ENCODE measurements at regions not wholly inside any gene's neighbourhood (a gene's known extent, or its start where the extent isn't known, plus 50 kb on each side); places are given as distances from the start of the nearest gene placed in this dataset.
"Not testable (repeated sequence)": the region's sequence is repeated elsewhere in the genome, so short reads cannot be mapped to it uniquely, and the experiment has no call there.

- H3K36me3 Mint-ChIP-seq (ENCODE audit: low read depth); H3K27ac Mint-ChIP-seq; H3K9me3 Mint-ChIP-seq; H3K4me3 Mint-ChIP-seq; H3K4me1 Mint-ChIP-seq (ENCODE audit: low read depth); H3K27me3 Mint-ChIP-seq; DNase-seq: not testable (repeated sequence)
Observed at GRCh38 chr16:15307184-15307583, 70.9 kb downstream of the NPIPA5 start.

- not testable (repeated sequence) for H3K27me3 Mint-ChIP-seq; H3K4me3 Mint-ChIP-seq; H3K27ac Mint-ChIP-seq; DNase-seq; H3K36me3 Mint-ChIP-seq (ENCODE audit: low read depth); H3K4me1 Mint-ChIP-seq (ENCODE audit: low read depth); H3K9me3 Mint-ChIP-seq
Observed at GRCh38 chr16:15305889-15306288, 72.2 kb downstream of the NPIPA5 start.

GRCh38 chr16:15303667-15304324, 74.3 kb downstream of the NPIPA5 start:
- not testable (repeated sequence) for H3K27ac Mint-ChIP-seq; DNase-seq; H3K27me3 Mint-ChIP-seq; H3K4me1 Mint-ChIP-seq (ENCODE audit: low read depth); H3K36me3 Mint-ChIP-seq (ENCODE audit: low read depth); H3K4me3 Mint-ChIP-seq; H3K9me3 Mint-ChIP-seq

GRCh38 chr16:15297104-15297503, 81.0 kb downstream of the NPIPA5 start:
- not testable (repeated sequence) for H3K4me3 Mint-ChIP-seq; H3K36me3 Mint-ChIP-seq (ENCODE audit: low read depth); H3K9me3 Mint-ChIP-seq; H3K27me3 Mint-ChIP-seq; H3K4me1 Mint-ChIP-seq (ENCODE audit: low read depth); DNase-seq; H3K27ac Mint-ChIP-seq

DNA sequence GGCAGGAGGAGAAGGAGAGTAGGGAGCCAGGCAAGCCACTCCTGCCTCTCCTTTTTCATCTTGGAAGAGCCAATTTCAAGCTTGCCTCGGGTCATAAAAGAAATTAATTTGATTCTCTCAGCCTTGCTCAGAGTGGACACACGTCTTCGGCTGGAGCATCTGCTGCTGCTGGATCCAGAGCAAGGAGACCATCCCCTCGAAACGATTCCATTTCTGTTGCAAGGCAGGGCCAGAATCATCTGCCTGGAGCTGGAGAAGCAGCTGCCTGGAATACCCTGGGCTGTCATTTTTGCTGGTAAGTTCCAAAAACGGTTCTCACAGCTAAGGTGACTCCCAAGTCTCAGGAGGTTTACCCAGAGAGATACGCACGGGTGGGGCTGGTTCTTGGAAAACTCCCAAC, 103.3 kb downstream of the NPIPA5 start:
- H3K27me3 Mint-ChIP-seq; DNase-seq; H3K27ac Mint-ChIP-seq; H3K36me3 Mint-ChIP-seq (ENCODE audit: low read depth); H3K4me3 Mint-ChIP-seq; H3K9me3 Mint-ChIP-seq; H3K4me1 Mint-ChIP-seq (ENCODE audit: low read depth): not testable (repeated sequence)

DNA sequence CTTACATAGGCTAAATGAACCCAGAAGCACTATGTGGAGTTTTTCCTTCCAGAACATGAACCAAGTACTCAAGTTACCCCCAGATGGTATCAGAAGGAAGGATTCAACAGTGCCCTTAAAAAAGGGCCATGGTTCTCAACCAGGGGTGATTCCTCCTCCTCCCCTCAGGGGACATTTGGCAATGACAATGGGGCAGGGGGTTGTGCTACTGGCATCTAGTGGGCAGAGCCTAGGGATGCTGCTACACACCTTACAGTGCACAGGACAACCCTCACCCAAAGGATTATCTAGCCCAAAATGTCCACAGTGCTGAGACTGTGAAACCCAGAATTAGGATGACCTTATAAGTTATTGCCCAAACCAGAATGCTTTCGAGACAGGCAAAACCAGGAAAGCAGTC, 104.1 kb downstream of the NPIPA5 start:
- H3K27me3 Mint-ChIP-seq; DNase-seq; H3K4me1 Mint-ChIP-seq (ENCODE audit: low read depth); H3K4me3 Mint-ChIP-seq; H3K36me3 Mint-ChIP-seq (ENCODE audit: low read depth); H3K27ac Mint-ChIP-seq; H3K9me3 Mint-ChIP-seq: not testable (repeated sequence)

- H3K4me3 Mint-ChIP-seq; H3K36me3 Mint-ChIP-seq (ENCODE audit: low read depth); H3K9me3 Mint-ChIP-seq; H3K4me1 Mint-ChIP-seq (ENCODE audit: low read depth); H3K27me3 Mint-ChIP-seq; H3K27ac Mint-ChIP-seq; DNase-seq: not testable (repeated sequence)
Observed at GRCh38 chr16:15266941-15267340, 111.2 kb downstream of the NPIPA5 start.

- DNase-seq; H3K4me3 Mint-ChIP-seq; H3K36me3 Mint-ChIP-seq (ENCODE audit: low read depth); H3K4me1 Mint-ChIP-seq (ENCODE audit: low read depth); H3K27ac Mint-ChIP-seq; H3K9me3 Mint-ChIP-seq; H3K27me3 Mint-ChIP-seq: not testable (repeated sequence)
Observed at GRCh38 chr16:15262212-15262611, 115.9 kb downstream of the NPIPA5 start.

DNA sequence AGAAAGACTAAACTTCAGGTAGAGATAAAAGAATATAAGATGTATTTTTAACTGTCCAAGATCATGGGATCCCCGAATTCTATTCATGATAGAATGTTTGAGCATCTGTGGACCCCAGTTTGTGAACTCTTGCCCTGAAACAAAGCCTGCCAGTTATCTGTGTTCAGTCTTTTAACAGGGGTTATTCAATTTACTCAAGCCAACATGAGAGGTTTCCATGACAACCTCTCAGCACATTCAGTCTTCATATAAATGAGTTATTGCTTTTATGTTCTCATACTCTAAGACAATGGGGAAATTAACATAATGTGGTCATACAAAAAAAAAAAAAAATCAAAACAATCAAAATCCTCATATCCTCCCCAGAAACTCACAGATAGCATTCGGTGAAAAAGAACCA, 130.1 kb downstream of the NPIPA5 start:
- not testable (repeated sequence) for H3K27me3 Mint-ChIP-seq; H3K9me3 Mint-ChIP-seq; H3K36me3 Mint-ChIP-seq (ENCODE audit: low read depth); H3K4me1 Mint-ChIP-seq (ENCODE audit: low read depth); H3K27ac Mint-ChIP-seq; H3K4me3 Mint-ChIP-seq; DNase-seq

DNA sequence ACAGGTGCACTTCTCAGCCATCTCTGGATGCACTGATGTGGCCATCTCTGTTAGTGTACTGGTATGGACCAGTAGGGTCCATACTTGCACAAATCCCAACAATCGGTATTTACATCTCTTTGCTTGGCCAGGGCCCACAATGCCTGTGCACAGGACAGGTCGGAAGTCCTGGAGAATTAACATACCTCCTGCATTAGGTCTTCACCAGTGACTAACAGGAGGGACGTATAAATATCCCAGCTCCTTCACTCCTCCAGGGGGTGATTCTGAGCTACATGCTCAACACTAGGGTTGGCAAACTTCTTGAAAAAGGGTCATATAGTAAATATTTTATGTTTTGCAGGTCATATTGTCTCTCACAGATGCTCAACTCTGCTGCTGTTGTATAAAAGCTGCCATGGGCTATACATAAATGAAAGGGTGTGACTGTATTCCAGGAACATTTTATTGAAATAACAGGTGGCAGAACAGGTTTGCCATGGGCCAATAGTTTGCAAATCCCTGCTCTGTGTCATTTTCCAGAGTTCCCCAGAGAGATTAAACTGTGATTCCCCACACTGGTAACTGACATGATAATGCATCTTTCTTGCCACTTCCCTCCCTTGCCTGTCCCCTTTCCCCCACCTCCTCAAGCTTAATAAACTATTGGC, 141.3 kb downstream of the NPIPA5 start:
- H3K27me3 Mint-ChIP-seq; H3K4me1 Mint-ChIP-seq (ENCODE audit: low read depth); DNase-seq; H3K4me3 Mint-ChIP-seq; H3K36me3 Mint-ChIP-seq (ENCODE audit: low read depth); H3K9me3 Mint-ChIP-seq; H3K27ac Mint-ChIP-seq: not testable (repeated sequence)

DNA sequence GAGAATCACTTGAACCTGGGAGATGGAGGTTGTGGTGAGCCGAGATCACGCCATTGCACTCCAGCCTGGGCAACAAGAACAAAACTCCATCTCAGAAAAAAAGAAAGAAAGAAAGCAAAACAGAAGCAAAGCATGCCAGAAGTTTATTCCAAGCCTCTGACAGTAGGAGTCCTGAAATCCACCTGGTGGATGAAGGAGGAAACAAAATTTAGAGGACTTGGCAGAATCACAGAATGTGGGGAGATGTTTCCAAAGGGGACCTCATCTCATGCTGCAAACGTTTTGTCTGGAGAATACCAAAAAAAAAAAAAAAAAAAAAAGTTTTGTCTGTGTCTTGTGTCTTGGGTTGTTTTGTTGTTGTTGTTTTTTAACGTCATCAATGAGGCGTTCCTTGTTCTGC, 141.1 kb upstream of the RRN3 start:
- not testable (repeated sequence) for H3K27ac Mint-ChIP-seq, H3K9me3 Mint-ChIP-seq

DNA sequence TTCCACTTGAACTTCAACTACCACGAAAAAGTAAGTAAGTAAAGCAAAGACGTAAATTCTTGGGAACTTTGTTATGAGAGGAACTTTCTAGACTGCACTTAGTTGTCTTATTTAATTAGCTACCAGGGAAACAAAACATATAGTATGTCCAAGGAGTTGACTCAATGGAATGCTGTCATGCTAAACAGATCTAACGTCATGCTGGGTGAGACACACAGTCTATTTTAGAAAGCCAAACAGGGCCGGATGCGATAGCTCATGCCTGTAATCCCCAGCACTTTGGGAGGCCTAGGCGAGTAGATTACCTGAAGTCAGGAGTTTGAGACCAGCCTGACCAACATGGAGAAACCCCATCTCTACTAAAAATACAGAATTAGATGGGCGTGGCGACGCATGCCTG, 140.6 kb upstream of the RRN3 start:
- H3K4me1 Mint-ChIP-seq (ENCODE audit: low read depth); H3K27me3 Mint-ChIP-seq; H3K4me3 Mint-ChIP-seq; H3K36me3 Mint-ChIP-seq (ENCODE audit: low read depth); H3K9me3 Mint-ChIP-seq; H3K27ac Mint-ChIP-seq; DNase-seq: not testable (repeated sequence)

More for the DNA sequence above, 141.1 kb upstream of the RRN3 start:
- not testable (repeated sequence) for H3K4me1 Mint-ChIP-seq (ENCODE audit: low read depth); H3K27me3 Mint-ChIP-seq; H3K4me3 Mint-ChIP-seq; H3K36me3 Mint-ChIP-seq (ENCODE audit: low read depth); DNase-seq

- H3K27me3 Mint-ChIP-seq, DNase-seq: not testable (repeated sequence)
Observed at GRCh38 chr16:15230432-15230831, 136.4 kb upstream of the RRN3 start.

GRCh38 chr16:15229661-15230060, 135.6 kb upstream of the RRN3 start:
- H3K27ac Mint-ChIP-seq; H3K36me3 Mint-ChIP-seq (ENCODE audit: low read depth); H3K9me3 Mint-ChIP-seq; H3K4me3 Mint-ChIP-seq; DNase-seq; H3K4me1 Mint-ChIP-seq (ENCODE audit: low read depth); H3K27me3 Mint-ChIP-seq: not testable (repeated sequence)

More at GRCh38 chr16:15230432-15230831, 136.4 kb upstream of the RRN3 start:
- H3K4me3 Mint-ChIP-seq; H3K36me3 Mint-ChIP-seq (ENCODE audit: low read depth); H3K4me1 Mint-ChIP-seq (ENCODE audit: low read depth); H3K9me3 Mint-ChIP-seq; H3K27ac Mint-ChIP-seq: not testable (repeated sequence)

GRCh38 chr16:15224651-15225050, 130.6 kb upstream of the RRN3 start:
- H3K36me3 Mint-ChIP-seq (ENCODE audit: low read depth); DNase-seq; H3K27ac Mint-ChIP-seq; H3K9me3 Mint-ChIP-seq; H3K4me3 Mint-ChIP-seq; H3K4me1 Mint-ChIP-seq (ENCODE audit: low read depth); H3K27me3 Mint-ChIP-seq: not testable (repeated sequence)

- H3K27ac Mint-ChIP-seq; DNase-seq; H3K9me3 Mint-ChIP-seq; H3K27me3 Mint-ChIP-seq; H3K4me3 Mint-ChIP-seq; H3K4me1 Mint-ChIP-seq (ENCODE audit: low read depth); H3K36me3 Mint-ChIP-seq (ENCODE audit: low read depth): not testable (repeated sequence)
Observed at GRCh38 chr16:15223398-15223797, 129.3 kb upstream of the RRN3 start.

Measured in activated T-cell treated with anti-CD3 and anti-CD28 coated beads, Interleukin-2, amount 50 U/mL, for 24 hours (primary cell).